ENCODE measurements at regions not wholly inside any gene's neighbourhood (a gene's known extent, or its start where the extent isn't known, plus 50 kb on each side); places are given as distances from the start of the nearest gene placed in this dataset.
"Not testable (repeated sequence)": the region's sequence is repeated elsewhere in the genome, so short reads cannot be mapped to it uniquely, and the experiment has no call there.

GRCh38 chr18:51330148-51330547, 132.7 kb upstream of the MEX3C start:
- DNase-seq (ENCODE audit: low read depth in 3 of 3): no peak

DNA sequence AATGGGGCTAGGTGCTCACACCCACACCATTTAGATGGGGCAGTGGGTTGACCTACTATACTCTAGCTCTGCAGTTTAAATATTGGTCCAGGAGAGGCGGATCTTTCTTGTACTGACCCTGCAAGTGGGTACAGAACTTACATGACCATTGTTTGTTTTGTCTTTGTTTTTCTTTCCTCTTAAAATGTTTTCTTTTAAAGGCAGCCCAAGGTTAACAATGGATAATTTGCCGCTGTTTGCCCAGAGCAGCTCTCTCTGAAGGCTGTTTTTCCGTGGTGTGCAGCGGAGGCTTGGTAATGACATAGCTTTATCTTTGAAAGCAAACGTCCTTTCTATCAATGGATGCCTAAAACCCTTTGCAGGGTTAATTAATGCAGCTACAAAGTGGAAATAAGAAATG, 133.3 kb upstream of the MEX3C start:
- DNase-seq (ENCODE audit: low read depth in 3 of 3): no peak

- DNase-seq (ENCODE audit: low read depth in 3 of 3): no peak
These were observed 139.9 kb upstream of the MEX3C start for GRCh38 chr18:51337406-51337805.

- DNase-seq (ENCODE audit: low read depth in 3 of 3): no peak
These were observed 142.4 kb upstream of the MEX3C start for GRCh38 chr18:51339856-51340255.

- no peak for DNase-seq (ENCODE audit: low read depth in 3 of 3)
These were observed 142.9 kb upstream of the MEX3C start for GRCh38 chr18:51340332-51340731.

DNA sequence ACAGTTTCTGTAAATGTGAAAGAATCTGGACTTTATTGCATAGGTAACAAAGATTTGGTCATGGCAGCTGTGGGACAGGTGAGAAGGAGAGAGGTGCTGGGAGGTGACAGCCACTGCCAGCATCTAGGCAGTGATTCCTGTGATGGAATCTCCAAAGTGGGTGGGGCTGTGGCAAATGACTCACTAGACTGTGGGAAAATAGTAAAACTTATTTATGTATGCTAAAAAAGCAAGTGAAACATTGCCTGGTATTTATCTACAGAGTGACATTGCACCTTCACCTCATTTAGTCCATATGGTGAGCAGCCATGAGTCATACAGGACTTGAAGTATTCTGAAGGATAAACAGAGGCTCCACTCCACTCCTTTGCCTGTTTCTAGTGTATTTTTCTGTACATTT, 145.3 kb upstream of the MEX3C start:
- no peak for DNase-seq (ENCODE audit: low read depth in 3 of 3)

- no peak for DNase-seq (ENCODE audit: low read depth in 3 of 3)
These were observed 148.4 kb upstream of the MEX3C start for GRCh38 chr18:51345848-51346391.

- no peak for DNase-seq (ENCODE audit: low read depth in 3 of 3)
These were observed 148.9 kb upstream of the MEX3C start for GRCh38 chr18:51346404-51346803.

DNA sequence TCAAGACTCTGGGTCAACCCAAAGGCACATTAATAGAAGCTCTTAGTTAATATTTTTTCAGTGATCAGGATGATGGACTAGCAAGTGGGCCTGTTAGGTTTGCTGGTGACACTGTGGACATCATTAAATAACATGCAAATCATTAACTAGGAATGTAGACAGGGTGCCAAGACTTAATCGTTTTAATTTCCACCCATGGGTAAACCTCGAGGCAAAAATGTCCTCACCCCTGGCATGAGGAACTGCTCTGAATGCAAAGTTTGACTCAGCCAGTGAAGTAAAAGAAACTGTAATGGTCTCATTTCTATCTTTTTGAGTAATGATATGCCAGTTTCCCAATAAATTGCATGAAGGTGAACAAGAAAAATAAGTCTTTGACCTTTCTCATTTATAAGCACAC, 152.6 kb upstream of the MEX3C start:
- no peak for DNase-seq (ENCODE audit: low read depth in 3 of 3)

GRCh38 chr18:51355841-51356240, 158.4 kb upstream of the MEX3C start:
- no peak for DNase-seq (ENCODE audit: low read depth in 3 of 3)

GRCh38 chr18:51360301-51360700, 162.8 kb upstream of the MEX3C start:
- not testable (repeated sequence) for DNase-seq (ENCODE audit: low read depth in 3 of 3)

- no peak for DNase-seq (ENCODE audit: low read depth in 3 of 3)
These were observed 163.8 kb upstream of the MEX3C start for GRCh38 chr18:51361130-51361860.

GRCh38 chr18:51363384-51363783, 165.9 kb upstream of the MEX3C start:
- DNase-seq (ENCODE audit: low read depth in 3 of 3): no peak

DNA sequence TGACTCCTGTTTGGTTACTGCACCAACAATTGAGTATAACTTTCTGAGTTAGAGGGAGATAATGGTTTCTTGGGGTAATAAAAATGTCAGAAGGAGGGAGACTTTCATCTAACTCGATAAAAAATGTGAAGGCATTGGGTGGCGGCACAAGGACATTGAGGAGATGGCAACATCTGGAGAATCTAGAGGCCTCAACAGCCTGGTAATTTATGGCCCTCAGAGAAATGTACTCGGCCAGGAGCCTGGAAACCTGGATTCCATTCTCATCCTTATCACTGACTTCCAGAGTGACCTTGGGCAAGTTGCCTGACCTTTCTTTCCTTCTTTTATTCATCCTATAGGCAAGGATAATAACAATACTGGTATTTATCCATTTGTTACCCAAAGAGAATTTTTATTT, 173.5 kb upstream of the MEX3C start:
- DNase-seq (ENCODE audit: low read depth in 3 of 3): no peak

- DNase-seq (ENCODE audit: low read depth in 3 of 3): no peak
These were observed 174.4 kb upstream of the MEX3C start for GRCh38 chr18:51371929-51372328.

GRCh38 chr18:51382081-51382480, 184.6 kb upstream of the MEX3C start:
- DNase-seq (ENCODE audit: low read depth in 3 of 3): no peak

DNA sequence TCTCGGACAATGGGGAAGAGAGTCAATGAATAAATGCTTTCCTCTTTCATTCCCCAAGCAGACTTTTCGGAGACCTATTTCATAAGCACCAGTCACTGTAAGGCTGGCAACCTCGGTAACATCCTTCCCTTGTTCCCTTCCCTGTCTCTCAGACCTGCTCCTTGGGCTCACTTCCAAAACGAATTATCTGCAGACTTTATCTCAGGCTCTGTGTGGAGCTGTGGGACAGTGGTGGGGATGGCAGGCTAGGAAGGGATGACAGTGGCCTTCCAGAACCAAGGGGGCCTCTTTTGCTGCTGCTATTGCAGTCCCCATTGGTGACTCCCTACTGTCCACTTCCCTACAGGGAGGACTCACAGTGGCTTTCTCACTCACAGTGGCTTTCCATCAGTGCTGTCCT, 185.6 kb upstream of the MEX3C start:
- no peak for DNase-seq (ENCODE audit: low read depth in 3 of 3)

GRCh38 chr18:51383711-51384110, 186.2 kb upstream of the MEX3C start:
- no peak for DNase-seq (ENCODE audit: low read depth in 3 of 3)

GRCh38 chr18:51385270-51385669, 187.8 kb upstream of the MEX3C start:
- DNase-seq (ENCODE audit: low read depth in 3 of 3): no peak

- DNase-seq (ENCODE audit: low read depth in 3 of 3): no peak
These were observed 193.2 kb upstream of the MEX3C start for GRCh38 chr18:51390702-51391101.

DNA sequence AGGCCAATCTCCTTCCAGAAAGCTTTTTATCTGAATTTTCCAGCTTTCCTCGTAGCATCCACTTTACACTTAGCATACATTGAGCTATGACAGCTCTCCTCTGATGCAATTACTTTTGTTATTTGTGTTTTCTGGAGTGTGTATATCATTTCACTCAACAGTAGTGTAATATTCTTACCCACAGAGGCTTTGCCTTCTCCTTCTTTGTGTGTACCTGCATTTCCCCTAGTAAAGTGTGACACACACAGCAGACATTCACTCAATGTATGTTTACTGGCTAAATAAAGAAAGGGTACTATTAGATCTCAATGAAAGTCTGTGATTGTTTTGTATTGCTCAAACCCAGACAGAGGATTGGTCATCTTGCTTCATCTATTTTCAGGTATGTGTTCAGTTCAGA, 193.7 kb upstream of the MEX3C start:
- DNase-seq (ENCODE audit: low read depth in 3 of 3): no peak

DNA sequence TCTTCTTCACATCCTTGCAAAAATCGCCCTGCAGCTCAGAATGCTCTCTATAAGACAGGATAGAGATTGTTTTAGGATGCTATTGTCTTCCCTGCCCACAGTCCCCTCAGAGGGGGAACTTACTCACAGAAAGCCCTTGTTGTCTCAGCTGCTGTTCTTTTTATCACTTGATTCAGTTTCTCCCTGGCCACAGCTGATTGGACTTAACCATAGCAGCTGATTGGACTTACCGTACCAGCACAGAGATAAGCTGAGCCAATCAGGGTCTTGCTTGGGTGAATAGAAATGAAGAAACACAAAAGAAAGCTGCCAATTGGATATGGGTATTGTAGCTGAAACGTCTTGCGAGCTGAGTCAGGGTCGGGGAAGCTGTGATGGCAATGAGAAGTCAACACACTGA, 194.2 kb upstream of the MEX3C start:
- DNase-seq (ENCODE audit: low read depth in 3 of 3): no peak

GRCh38 chr18:51397347-51397962, 200.0 kb upstream of the MEX3C start:
- DNase-seq (ENCODE audit: low read depth in 3 of 3): no peak
